ENCODE measurements at regions not wholly inside any gene's neighbourhood (a gene's known extent, or its start where the extent isn't known, plus 50 kb on each side); places are given as distances from the start of the nearest gene placed in this dataset.
A peak's percentile ranks its signal among the peaks of the same experiment; 100 is the strongest.

DNA sequence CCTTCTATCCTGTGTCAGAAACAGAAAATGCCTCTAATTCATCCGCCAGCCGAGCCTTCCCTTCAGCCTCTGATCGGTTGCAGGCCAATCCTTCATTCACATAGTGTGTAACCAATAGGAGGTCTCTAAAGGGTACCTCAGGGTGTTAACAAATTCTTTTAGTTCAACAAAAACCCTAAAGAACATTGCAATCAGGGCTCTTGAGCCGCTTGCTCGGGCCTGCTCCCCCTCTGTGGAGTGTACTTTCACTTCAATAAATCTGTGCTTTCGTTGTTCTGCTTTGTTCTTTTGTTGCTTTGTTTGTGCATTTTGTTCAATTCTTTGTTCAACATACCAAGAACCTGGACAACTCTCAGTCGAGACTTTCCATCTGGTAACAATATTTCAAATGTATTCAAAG lies 366.5 kb downstream of the KCTD12 start:
- no peak for DNase-seq (ENCODE audit: low read depth in 2 of 2)

DNA sequence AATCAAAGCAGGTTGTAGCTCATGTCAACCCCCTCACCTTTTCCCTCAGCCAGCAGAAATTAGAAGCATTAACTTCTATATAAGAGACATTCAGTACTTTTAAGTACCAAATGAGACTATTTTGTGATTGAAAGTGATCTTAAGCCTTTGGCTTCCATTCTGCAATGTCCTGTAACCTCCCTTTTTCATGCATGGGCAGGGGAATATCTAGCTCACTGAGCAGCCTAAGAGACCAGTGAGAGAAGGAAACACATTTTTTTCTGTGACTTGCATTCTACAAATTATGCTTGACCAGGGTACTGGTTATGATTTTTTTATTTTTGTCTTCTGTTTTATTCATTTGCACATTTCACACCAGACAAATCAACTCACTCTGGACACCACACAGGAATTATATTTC lies 369.6 kb downstream of the KCTD12 start:
- DNase-seq (ENCODE audit: low read depth in 2 of 2): no peak

DNA sequence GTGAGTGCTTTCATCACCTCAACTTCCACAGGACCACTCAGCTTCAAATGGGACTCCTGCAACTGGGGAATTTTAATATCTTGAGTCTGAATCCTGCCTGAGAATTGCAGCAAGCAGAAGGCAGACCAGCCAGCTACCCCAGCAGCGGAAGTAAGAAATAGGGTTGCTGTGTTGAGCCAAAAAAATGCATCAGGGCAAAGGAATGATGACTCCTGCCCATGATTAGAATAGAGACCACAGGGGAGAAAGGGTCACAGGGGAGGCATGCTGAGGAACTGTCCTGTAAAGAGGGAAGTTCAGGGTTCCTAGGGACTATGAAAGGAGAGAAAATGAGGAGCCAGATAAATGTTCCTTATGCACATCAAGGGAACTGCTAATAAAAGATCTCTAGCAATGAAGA lies 370.2 kb downstream of the KCTD12 start:
- DNase-seq (ENCODE audit: low read depth in 2 of 2): no peak

DNA sequence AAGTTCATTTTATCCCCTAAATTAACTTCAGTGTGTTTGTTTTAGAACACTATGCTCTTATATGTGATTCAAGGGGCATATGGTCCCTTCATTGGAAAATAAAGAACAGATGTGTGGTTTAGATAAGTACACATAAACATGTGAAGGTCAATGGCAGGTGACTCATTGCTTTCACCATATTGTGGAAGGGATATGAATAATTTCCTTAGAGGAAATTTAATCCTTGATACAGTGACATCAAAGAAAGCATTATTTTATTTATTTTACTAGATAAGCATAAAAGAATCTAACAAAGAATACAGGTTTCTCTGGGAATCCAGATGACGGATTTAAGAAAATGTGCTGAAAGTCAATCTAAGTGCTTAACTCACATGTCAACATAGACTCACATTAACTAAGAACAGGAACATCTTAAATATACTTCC lies 373.5 kb downstream of the KCTD12 start:
- no peak for DNase-seq (ENCODE audit: low read depth in 2 of 2)

DNA sequence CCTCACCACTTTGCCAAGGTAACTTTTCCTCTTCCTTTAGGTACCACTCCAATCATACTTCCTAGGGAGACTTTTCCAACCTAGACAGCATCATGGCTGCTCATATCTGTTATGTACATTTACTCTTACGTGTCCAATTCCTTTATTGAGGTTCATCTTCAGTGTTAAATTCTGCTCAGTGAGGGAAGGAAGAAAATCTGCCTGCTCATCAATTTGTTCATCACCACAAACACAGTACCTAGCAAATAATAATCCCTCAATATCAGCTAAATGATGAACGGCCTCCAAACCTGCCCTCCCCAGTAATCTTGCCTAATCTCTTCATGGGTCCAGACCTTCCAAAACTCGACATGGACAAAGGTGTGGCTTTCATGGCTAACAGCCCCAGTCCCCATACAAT lies 380.8 kb downstream of the KCTD12 start:
- DNase-seq (ENCODE audit: low read depth in 2 of 2): no peak

DNA sequence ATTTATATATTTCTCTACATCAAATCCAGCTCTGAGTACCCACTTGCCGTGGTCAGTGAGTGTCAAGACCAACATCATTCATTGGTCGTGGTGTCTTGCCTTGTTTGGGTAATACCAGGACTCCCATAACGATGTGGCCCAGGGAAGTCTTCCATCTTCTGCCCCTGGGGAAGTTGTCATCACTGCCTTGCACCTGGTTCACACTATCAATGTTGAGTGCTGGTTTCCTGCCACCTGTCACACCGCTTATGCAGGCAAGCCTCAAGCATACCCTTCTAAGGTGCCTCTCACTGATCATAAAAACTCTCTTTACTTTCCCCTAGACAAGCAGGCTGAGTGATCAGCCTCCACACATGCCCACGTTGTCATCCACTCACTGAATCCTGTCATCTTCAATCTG lies 382.4 kb downstream of the KCTD12 start:
- no peak for DNase-seq (ENCODE audit: low read depth in 2 of 2)

DNA sequence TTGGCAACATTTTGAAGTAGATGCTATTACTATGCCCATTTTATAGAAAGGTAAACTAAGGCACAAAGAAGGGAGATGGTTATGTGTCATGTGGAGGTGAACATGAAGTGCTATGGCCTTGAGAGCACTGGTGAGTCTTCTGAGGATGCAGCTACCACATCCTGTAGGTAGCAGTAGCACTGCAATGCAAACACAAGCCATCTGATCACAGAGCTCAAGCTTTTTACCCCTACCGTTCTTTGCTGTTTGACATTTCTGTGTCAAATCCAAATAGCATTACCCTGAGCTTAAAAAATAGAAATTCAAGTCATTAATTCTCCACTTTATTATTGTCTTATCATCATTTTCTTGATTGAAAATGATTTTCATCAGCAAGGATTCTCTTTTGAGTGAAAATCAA lies 382.9 kb downstream of the KCTD12 start:
- DNase-seq (ENCODE audit: low read depth in 2 of 2): no peak

DNA sequence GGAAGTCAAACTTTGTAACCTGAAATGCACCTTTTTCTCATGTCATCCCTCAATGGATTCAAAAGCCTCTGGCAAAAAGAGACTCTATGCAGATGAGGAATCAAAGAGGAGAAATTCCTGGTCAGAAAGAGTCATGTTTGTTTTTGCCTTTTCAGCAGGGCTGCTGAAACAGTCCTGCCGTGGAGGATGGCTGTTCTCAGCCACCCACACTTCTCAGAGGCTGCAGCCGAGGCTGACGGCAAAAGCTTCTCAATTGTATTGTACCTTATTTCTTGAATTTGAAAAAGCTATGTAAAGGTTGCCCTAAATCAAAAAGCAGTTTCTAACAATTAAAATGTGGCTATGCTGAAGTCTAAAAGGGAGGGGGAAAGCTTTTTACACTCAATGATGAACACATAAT lies 385.3 kb downstream of the KCTD12 start:
- no peak for DNase-seq (ENCODE audit: low read depth in 2 of 2)

DNA sequence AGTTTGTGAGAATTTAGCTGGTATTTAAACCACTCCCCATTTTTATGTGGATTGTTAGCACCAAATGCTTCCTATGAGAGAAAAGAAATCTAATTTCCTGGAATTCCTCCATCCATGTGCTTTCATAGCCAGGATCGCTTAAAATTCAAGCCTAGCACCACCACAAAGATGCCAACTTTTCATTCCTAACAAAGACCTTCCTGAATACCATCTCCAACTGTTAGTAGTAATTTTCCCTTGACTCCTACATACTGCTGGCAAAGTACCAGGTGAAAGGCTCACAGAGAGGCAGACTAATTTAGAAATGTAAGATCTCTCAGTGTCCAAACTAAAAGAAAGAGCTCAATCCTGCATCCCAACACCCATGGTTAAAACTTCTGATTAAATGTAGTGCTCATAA lies 386.3 kb downstream of the KCTD12 start:
- DNase-seq (ENCODE audit: low read depth in 2 of 2): no peak

DNA sequence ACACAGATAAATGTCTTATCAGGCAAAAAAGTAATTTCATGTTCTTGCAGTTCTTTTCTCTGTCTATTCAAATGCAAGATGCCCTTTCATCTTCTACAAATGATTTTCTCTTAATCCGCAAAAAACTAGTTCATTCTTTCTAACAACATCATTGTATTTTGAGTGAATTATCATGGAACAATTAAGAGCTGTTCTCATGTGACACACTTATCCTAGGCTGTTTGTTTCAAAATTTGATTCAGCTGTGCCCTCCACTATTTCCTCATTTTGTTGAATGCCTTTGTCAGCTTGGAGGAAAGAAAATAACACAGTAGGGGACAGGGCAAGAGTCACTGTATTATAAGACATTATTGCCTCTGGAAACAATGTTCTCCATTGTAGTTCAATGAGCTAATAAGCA lies 396.9 kb downstream of the KCTD12 start:
- no peak for DNase-seq (ENCODE audit: low read depth in 2 of 2)

DNA sequence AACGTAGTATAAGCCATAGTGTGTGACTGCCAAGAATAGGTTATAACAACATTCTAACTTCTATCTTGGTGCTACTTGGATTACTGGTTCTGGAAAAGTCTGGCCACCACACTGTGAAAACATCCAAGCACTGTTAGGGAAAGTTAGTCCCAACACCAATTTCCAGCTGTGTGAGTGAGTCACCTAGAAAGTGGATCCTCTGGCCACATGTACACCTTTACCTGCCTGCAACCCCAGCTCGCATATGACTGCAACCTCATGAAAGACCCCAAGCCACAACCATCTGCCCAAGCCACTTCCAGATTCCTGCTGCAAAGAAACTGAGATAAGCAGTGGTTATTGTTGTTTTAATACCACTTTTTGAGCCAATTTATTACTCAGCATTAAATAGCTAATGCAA lies 404.5 kb downstream of the KCTD12 start:
- no peak for DNase-seq (ENCODE audit: low read depth in 2 of 2)

DNA sequence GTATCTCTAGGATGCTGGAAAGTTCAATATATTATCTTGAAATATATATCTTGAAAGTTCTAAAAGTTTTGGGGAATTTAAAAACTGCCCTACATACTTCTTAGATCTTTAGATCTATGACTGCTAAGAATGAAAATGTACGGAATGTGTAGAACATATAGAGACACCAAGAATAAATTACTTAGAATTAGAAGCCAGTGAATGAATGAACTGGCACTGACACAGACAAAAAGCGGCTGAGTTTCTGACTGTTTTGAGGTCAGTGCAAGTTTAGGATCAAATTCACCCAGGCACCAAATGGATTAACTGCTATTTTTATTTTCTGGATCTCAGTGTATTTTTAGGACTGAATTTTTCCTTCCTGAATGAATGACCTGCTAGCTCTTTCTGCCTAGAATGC lies 411.2 kb downstream of the KCTD12 start:
- no peak for DNase-seq (ENCODE audit: low read depth in 2 of 2)

DNA sequence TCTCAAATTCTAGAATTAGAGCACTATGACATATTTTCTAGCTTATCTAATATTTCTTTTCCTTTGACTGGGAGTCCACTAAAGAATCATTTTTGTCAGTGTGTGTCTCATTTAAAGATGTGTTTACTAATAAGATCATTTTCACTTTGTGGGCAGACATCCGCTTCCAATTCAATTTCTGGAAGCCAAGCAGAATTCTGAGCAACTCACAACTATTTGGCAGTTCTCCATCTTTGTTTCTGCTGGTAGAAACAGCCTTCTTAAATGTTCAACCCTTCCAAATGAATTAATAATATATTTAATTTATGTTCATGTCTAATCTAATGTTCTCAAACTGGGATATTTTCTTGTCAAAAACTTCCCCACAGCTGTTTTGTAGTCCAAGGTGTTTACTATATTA lies 411.8 kb downstream of the KCTD12 start:
- no peak for DNase-seq (ENCODE audit: low read depth in 2 of 2)

DNA sequence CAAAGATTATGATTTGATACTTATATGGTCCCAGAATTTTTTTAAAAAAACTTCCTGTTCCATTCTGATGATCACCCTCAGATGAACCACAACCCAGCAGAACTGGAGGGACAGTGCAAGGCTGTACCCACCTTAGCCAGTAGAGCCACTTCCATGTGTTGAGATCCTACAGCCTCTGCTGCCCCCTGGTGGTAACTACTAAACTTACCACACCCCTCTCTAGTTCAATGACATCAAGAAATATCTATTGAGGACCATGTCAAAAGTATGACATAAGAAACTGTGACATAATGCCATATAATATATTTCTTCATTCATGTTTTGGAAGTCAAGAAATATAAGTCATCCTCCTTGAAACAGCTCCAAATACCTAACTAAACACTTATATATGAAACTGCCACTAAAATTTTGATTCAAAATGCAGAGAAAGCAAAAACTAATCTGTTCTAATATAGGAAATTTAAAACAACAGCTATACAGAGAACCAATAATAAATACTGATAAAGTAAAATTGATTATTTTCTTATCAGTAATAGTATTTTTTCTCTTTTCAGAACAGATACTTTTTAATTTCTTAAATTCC lies 412.6 kb downstream of the KCTD12 start:
- peak; percentile 12 to 42 for DNase-seq (ENCODE audit: low read depth in 2 of 2)

DNA sequence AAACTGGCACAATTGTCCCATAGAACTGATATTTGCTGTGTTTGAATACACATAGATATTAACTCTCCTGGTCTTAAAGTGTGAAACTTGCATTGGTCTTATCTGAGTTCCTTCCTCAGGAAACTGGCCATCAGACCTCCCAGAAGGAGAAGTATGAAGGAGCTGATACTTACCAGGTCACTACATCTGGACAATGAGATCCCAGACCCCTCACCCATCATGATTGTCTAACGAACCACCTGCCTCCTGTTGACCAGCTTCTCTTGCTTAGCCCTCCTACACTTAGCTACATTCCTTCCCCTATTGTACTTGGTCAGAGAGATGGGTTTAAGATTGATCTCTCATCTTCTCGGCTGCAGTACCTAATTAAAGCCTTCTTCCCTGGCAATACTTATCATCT lies 413.3 kb downstream of the KCTD12 start:
- DNase-seq (ENCODE audit: low read depth in 2 of 2): no peak

DNA sequence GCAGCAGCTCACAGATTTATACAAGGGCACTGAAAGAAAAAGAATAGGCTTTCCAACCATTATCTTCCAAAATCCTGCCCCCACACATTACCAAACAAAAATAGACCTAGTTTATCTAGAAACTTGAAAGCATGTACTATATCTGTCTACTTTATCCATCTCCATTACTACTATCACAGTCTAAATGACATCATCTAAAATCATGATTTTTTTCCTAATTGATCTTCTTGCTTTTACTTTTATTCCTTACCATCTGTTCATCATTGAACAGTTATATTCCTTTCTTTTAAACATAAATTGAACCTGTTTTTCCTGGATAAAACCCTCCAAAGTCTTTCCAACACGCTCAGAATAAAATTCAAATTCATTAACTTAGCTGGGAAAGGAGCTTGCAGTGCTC lies 414.7 kb downstream of the KCTD12 start:
- no peak for DNase-seq (ENCODE audit: low read depth in 2 of 2)

DNA sequence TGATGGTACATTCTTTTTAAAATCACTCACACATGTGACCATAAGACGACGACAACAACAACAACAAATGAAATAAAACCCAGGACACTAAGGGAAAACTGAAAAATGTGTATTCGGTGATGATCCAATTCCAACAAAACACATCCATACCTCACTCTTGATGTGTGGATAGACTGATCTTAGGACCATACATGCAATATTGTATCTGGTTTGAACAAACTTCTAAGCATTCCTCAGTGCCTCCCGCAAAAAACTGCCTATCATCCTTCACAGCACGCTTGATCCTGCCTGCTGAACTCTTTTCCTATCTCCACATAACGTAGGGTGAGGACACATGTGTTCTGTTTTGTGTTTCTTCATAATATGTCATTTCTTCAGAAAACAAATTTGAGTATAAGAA lies 415.2 kb downstream of the KCTD12 start:
- no peak for DNase-seq (ENCODE audit: low read depth in 2 of 2)

DNA sequence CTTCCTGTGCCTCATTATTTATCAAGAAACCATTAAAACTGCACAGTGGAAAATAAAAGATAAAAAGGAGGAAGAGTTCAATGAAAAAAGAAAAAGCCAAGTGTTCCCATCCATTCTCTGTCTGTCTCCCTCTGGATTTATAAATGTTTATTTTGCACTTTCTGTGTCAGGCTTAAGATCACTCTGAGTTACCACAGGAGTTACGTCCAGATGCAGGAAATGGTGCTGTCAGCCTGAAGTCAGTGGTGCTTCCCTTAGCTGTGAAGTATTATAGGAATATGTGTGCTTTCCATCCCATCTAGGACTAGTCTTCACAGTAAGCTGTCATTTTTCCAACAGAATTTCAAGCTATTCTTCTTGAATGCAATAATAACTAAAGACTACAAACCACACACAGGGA lies 420.2 kb downstream of the KCTD12 start:
- no peak for DNase-seq (ENCODE audit: low read depth in 2 of 2)

DNA sequence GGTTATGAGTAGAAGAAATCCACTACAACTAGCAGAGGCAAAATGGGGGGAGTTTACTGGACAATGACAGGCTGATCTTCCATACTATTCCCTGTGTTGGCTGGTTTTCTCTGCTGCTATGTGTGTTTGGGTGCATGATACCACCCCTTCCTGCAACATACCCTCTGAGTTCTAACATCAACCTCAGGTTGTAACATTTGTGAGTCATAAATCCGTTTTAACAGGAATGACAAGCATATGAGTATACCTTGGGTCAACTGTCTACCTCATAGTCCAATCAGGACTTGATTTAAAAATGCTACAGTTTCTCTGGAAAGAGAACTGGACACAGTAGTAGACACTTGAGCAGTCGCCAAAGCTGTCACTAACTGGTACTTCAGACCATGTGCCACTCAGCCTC lies 422.9 kb downstream of the KCTD12 start:
- DNase-seq (ENCODE audit: low read depth in 2 of 2): no peak

DNA sequence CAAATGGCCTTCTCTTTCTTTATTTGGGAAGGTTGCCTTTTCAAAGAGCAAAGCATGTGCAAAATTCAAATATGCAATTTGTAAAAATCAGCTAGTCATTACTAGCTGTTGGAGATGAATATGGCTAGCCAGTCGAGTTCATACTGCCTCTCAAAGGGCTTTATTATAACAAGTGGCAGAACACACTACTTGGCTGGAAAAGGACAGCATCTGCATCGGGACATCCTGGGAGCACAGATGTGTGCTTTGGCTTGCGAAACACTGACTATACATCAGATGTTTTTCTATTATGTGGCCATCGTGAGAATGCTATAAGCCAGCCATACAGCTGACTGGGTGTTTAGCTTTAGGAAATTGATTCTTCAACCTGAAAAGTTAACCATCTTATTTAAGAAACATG lies 424.2 kb downstream of the KCTD12 start:
- DNase-seq (ENCODE audit: low read depth in 2 of 2): no peak

DNA sequence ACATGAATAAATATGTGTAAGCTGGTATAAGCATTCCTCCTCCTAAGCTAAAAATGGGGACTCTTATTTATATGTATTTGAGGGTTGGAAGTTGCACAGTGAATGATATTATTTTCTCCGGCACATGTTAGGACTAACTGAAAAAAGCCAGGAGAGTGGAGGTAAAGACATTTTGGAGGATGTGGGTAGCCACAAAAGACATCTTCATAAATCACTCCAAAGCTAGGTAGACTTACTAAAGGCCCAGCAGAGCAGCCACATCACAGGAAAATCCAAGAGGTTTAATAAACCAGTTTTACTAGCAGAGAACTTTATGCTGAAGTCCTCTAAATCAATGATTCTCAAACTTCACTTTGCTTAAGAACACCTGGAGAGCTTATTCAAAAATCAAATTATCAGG lies 424.7 kb downstream of the KCTD12 start:
- no peak for DNase-seq (ENCODE audit: low read depth in 2 of 2)

DNA sequence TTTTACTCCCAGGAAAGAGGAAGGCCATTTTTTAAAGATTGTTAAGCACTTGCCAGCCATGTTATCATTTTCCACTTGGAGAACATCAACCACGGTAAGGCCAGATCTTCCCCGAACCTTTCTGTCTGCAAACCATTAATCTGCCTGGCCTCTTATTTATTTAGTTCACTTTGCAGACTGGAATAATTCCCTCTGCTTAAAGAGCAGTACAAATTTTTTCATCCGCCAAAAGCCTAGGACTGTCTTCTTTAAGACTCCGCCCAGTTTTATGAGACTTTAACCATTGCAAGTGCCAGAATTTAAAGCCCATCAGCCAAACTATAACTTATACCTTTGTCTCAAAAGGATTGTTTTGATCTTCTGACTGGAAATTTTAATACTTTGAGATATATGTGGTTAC lies 426.3 kb downstream of the KCTD12 start:
- no peak for DNase-seq (ENCODE audit: low read depth in 2 of 2)

DNA sequence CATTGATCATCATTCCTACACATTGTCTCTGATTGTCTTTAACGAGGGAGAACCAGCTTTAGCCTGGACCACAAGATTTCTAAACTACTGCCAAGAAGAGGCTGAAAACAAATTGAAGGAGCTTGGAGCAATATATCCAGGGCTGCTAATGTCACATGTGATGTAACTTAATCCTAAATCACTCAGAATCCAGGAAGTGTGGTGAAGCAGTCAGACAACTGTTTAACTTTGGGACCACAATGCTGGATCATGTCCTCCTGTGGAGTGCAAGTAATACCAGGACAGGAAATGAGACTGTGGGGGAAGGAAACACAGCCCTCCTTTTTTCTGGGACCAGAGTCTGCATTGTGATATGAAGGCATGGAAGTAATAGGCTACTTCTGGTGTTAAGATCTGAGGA lies 430.2 kb downstream of the KCTD12 start:
- no peak for DNase-seq (ENCODE audit: low read depth in 2 of 2)

DNA sequence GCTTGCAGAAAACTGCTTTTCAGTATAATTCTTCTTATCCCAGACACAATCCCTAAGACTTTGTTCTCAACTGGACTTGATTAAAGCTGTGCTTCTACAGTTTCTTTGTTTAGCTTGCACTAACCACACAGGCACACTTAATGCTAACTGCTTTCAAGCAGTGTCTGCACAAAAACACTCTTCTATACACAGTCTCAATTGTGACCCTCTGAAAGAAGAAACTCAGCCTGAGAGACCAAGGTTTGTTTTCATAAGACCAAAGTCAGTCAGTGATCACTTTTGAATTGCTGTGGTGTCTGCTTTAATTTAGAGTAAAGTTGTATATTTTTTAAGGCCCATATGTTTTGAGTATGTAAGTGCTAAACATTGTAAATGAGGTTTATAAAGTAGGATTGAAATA lies 431.2 kb downstream of the KCTD12 start:
- no peak for DNase-seq (ENCODE audit: low read depth in 2 of 2)

DNA sequence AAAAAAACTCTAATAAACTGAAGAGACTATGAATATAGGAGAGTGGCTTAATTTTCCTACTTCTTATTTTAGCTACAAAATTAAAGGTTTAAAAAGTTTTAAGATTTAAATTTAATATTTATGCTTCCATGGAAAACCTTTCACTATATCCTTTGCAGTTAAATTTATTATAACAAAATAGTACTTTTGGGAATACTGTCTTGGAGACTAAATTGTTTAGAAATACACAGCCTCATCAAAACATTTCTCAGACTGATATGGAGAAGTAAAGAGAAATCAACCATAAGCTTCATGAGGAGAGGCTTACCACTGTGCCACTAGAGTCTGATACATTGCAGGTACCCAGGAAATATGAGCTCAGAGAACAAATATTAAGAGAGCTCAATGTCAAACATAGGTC lies 436.5 kb downstream of the KCTD12 start:
- DNase-seq (ENCODE audit: low read depth in 2 of 2): no peak

All from stimulated activated CD8-positive, alpha-beta memory T cell treated with anti-CD3 and anti-CD28 coated beads, Interleukin-7, amount 100 ng/mL, for 4 hours (primary cell).